GM12872 (cell line): ENCODE measurements at regions not wholly inside any gene's neighbourhood (a gene's known extent, or its start where the extent isn't known, plus 50 kb on each side); places are given as distances from the start of the nearest gene placed in this dataset.

Source experiments
- TF ChIP-seq, protein P1 (sequence below): IDR thresholded peaks from 3 replicates; pipeline ENCODE4 v1.5.1; 2011; ENCODE audit warnings: low read depth, mild to moderate bottlenecking, low read length, moderate library complexity; ENCODE audit not compliant: insufficient read depth

DNA sequence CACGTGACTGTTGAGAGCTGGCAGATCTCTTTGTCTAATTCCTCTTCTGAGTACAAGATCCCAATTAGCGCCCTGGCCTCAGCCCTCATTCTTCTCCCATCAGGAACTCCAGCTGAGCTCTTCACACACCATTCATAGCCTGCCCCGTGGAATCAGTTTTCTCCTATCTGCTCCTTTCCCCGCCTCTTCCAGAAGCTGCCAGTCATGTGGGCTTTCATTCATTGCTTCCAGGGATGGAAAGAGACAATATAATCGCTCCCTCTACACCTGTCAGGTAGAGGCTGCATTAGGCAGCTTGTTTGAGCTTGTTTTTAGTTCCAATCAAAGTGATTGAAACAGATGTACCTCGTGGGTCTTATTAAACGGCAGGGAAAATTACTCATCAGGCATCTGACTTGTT is 515.8 kb downstream of the TYW1 start:
- TF ChIP-seq, protein P1, sequence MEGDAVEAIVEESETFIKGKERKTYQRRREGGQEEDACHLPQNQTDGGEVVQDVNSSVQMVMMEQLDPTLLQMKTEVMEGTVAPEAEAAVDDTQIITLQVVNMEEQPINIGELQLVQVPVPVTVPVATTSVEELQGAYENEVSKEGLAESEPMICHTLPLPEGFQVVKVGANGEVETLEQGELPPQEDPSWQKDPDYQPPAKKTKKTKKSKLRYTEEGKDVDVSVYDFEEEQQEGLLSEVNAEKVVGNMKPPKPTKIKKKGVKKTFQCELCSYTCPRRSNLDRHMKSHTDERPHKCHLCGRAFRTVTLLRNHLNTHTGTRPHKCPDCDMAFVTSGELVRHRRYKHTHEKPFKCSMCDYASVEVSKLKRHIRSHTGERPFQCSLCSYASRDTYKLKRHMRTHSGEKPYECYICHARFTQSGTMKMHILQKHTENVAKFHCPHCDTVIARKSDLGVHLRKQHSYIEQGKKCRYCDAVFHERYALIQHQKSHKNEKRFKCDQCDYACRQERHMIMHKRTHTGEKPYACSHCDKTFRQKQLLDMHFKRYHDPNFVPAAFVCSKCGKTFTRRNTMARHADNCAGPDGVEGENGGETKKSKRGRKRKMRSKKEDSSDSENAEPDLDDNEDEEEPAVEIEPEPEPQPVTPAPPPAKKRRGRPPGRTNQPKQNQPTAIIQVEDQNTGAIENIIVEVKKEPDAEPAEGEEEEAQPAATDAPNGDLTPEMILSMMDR: no peak

DNA sequence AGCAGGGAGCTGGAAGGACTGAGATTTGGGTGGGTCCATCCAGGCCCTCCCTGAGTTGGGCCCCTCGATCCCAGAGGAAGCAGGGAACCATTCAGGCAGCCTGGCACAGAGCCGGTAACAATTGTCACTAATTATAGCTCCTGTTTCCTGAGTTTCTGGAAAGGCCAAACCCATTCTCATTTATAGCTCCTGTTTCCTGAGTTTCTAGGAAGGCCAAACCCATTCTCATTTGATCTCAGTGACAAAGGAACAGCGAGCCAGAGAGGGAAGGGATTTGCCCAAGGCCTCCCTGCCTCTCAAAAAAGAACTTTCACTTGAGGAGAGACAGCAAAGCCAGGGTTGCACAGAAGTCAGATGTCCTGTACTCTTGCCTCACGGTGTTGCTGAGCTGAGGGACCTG is 521.9 kb downstream of the TYW1 start:
- TF ChIP-seq, protein P1: no peak

DNA sequence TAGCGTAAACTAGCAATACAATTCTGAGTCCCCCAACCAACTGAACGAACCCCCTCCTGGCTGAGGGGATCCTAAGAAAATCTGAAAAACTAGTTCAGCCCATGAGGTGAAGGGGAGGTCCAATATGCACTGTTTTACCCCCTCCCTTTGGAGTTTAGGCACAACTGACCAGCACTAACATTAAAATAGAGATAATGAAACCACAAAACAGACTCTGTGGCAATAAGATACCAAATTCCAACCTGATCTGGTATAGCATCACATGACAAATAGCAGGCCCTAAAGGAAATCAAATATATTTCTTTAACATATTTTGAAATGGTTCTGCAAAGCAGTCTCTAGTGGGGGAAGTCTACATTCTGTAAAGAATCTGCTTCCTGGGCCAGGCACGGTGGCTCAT is 522.5 kb downstream of the TYW1 start:
- TF ChIP-seq, protein P1: no peak

DNA sequence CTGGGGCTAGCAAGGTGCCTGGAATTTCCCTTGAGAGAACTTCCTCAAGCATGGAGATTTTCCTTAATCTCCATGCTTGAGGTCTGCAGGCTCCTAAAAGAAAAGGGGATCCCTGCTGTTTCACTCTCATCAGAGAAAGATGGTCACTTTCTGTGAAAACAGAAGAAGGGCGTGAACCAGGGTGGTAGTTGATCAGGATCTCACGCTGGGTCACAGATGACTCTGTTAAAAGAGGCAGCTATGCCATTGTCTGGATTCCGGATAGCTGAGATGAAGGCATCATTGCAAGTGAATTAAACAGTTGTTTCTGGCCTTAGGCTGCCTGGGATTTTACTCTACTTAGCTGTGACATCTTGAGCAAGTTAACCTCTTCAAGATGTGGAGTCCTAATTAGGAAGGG is 525.9 kb downstream of the TYW1 start:
- TF ChIP-seq, protein P1: no peak

DNA sequence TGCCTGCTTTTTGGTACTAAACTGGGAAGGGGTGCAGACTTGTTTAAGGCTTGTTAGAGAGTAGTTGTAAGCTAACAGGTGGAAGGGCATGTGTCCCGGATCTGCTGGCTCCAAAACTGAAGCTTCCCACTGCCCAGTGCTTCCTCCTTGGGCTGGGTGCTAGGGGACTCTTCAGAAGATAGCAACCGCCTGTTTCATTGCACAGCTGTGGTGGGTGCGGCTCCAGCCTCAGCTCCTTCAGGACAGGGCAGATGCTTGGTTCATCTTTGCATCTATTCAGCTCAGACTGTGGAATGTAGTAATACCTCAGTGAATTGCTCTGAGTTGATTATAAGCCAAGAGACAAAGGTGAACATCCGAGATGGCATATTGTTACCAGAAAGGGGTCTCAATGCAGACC is 527.1 kb downstream of the TYW1 start:
- TF ChIP-seq, protein P1: no peak

DNA sequence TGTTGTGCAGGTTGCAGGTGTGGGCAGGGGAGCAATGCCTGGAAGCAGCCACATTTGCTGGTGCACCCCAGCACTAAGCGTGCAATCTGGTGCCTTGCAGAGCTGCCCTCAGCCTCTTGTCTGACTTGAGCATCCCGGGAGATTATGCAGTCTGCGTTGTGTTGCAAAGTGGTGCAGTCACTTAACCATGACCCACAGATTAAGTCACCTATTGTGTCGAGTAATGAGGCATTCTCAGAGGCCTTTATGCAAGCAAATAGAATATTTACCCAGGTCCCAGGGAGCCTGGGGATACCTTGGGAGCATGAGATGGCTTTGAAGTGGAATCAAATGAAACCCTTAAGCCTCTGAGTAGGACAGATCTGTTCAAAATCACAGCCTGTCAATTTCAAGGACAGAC is 529.0 kb downstream of the TYW1 start:
- TF ChIP-seq, protein P1: no peak

DNA sequence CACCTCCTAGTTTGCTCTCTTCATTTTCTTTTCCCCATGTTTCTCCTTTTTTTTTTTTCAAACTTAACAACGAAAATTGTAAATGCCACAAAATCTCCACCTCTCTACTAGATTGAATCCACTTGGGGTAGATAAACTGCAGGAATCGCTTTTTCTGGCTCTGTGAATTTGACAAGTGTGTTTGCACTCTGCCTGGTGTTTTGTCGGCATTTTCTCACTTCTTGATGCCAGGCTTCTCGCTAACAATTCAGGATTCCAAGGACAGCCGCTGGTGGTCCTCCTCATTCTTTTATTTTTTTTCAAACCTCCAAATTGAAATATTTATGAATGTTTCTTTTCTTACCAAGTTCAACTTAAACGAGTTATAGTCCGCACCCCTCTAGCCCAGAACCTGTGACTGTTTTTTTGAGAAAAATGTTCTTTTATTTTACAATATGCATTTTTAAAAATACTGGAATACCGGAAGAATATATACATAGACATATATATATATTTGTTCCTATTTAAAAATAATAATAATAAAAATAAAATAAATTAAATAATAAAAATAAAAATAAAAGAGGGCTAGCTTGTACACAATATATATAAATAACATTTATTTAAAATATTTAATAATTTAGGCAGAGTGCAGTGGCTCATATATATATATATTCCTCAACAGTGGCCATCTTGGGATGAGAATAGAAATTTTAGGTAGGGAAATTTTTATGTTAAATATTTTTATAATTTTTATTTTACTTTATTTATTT is 538.8 kb downstream of the TYW1 start:
- TF ChIP-seq, protein P1: no peak
